ENCODE measurements at regions not wholly inside any gene's neighbourhood (a gene's known extent, or its start where the extent isn't known, plus 50 kb on each side); places are given as distances from the start of the nearest gene placed in this dataset.

GRCh38 chr13:74413482-74413881 lies 279.3 kb upstream of the KLF12 start:
- no peak for DNase-seq (ENCODE audit: low read depth in 3 of 3)

GRCh38 chr13:74409551-74409950 lies 275.3 kb upstream of the KLF12 start:
- no peak for DNase-seq (ENCODE audit: low read depth in 3 of 3)

DNA sequence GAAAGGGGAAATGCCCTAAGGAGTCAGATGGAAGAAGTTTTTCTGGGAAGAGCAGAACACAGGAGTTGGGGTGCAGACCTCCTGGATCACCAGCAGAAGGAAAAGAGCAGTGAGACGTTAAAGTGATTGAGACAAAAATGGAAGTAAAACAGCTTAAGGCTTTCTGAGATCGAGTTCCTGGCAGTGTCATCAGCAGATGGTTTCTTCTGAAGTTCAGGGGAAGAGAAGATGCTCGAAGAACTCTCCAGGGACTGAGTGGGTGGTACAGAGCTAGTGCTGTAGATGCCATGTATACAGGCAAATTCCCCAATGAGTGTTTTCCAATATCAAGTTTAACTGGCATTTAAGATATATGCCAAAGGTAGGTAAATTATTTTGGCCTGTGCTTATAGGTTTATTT lies 272.2 kb upstream of the KLF12 start:
- no peak for DNase-seq (ENCODE audit: low read depth in 3 of 3)

GRCh38 chr13:74398599-74398998 lies 264.4 kb upstream of the KLF12 start:
- DNase-seq (ENCODE audit: low read depth in 3 of 3) = no peak

- DNase-seq (ENCODE audit: low read depth in 3 of 3) = no peak
These were observed 254.9 kb upstream of the KLF12 start for GRCh38 chr13:74389056-74389455.

- DNase-seq (ENCODE audit: low read depth in 3 of 3) = no peak
These were observed 254.4 kb upstream of the KLF12 start for GRCh38 chr13:74388626-74389025.

DNA sequence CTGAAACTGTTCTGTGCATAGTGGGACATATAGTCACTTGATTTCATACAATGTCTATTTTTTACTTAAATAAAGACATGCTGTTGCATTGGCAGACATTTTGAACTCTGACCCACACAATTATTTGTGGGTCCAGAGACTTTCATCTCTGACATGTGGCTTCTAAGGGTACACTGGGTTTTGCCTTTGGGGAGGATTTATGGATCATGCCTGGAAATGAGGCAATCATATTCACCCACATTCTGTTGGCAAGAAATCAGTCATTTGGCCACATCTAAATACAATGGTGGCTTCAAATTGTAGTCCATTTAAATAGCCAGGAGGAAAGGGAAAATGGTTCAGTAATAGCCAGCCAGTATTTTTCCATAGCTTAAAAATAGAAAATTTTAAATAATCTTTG lies 238.3 kb upstream of the KLF12 start:
- DNase-seq (ENCODE audit: low read depth in 3 of 3) = no peak

DNA sequence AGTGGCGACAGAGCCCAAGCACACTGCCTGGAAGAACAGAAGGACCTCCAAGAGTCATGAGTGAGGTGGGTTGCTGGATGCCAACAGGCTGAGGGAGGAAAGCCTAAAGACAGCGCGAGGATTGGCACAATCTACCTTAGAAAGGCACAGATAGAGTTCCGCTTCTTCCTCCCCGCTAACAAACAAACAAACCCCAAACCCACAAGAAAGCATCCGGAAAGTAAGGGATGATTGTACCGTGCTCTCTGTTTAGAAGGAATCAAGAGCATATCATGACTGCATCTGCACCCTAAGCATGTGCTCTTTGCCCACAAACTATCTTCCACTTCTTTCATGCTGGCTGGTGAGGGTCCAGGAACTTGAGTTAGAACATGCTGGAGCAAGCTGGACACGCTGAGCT lies 233.0 kb upstream of the KLF12 start:
- no peak for DNase-seq (ENCODE audit: low read depth in 3 of 3)

DNA sequence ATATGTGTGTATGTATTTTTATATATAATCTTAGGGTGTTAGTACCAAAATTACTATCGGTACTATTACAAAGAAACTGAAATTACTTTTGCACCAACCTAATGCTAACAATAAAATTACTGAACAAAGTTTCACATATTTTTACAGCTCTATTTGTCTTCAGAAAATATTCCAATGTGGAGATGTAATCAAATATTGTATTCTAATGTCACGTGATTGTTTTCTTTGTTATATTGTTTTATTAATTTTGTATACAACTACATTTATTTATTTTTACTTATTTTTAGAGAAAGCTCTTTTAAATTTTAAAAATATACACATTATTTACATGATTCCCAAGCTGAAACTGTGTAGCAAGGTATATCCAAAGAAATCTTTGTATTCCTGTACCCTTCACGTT lies 227.1 kb upstream of the KLF12 start:
- DNase-seq (ENCODE audit: low read depth in 3 of 3) = no peak

DNA sequence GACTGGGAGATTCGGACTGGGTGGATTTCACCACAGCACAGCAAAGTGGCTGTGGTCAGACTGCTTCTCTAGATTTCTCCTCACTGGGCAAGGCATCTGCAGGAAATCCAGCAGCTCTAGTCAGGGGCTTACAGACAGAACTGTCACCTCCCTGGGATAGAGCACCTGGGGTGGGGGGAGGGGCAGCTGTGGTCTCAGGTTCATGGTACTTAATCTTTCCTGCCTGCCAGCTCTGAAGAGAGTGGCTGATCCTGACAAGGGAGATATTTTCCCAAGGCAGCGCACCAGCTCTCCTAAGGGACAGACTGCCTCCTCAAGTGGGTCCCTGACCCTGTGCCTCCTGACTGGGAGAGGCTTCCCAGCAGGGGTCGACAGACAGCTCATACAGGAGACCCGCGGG lies 212.8 kb upstream of the KLF12 start:
- DNase-seq (ENCODE audit: low read depth in 3 of 3) = no peak

DNA sequence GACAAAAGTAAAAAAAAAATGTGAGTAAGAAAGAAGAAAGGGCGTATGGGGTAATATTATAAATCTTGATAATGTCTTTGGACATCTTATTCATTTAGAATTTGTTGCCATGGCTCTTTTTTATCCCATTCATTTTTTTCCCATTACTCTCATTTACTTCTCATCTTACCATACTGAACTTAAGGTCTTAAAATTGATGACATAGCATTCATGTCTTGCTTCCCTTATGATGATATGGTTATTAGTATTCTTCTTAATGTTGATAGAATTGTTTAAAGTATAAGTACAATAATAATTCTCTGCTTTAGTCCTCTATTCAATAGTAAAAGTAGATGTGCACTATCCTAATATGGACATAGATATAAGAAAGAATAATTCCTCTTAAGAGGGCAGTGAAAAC lies 204.1 kb upstream of the KLF12 start:
- DNase-seq (ENCODE audit: low read depth in 3 of 3) = no peak

DNA sequence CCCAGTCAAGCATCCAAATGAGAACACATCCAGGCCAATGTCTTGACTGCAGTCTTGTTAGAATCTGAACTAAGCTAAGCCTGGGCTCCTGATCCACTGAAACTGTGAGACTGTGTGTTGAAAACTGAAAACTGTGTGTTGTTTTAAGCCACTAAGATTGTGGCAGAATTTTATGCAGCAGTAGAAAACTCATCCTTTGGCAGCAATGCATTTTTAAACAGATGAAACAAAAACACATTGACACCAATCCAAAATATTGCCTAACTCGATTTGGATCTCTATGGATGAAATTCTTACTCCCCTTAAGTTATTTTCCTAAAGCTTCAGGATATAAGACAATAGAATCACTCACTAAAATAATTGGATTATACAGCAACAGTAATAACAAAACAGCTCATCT lies 202.3 kb upstream of the KLF12 start:
- DNase-seq (ENCODE audit: low read depth in 3 of 3) = no peak

- DNase-seq (ENCODE audit: low read depth in 3 of 3) = no peak
These were observed 201.2 kb upstream of the KLF12 start for GRCh38 chr13:74335370-74335769.

DNA sequence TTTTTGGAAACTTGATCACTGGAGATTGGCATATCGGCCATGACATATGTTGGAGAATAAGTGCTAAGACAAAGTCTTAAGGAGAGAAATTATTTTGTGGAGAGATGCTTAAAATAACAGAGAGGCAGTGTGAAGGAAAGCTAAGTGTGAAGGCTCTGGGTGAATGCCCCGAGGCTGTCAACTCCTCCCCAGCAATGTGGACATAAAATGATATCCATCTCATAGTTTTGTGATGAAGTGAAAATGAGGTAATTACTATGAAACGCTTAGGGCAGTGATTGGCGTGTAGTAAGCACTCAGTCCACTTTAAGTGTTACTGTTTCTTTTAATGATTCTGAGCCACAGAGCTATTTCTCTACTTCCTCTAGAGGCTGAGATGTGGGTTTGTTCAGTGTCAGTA lies 195.8 kb upstream of the KLF12 start:
- no peak for DNase-seq (ENCODE audit: low read depth in 3 of 3)

DNA sequence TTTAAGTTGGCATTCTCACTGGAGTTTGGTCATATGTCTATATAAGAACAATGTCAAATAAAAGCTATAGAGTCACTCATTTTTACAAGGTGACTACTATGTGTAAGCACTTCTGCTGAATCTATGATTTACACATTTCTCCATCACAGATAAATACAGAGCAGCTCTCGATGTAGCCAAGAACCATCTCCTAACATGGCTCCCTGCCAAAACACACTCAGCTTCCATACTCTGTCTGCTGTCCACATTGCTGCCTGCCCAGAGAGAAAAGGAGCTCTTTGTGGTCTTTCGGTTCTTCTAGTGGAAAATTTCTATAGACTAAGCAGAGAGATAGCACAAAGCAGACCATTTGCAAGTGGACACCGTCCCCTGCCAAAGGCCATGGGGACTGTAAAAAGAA lies 190.9 kb upstream of the KLF12 start:
- no peak for DNase-seq (ENCODE audit: low read depth in 3 of 3)

DNA sequence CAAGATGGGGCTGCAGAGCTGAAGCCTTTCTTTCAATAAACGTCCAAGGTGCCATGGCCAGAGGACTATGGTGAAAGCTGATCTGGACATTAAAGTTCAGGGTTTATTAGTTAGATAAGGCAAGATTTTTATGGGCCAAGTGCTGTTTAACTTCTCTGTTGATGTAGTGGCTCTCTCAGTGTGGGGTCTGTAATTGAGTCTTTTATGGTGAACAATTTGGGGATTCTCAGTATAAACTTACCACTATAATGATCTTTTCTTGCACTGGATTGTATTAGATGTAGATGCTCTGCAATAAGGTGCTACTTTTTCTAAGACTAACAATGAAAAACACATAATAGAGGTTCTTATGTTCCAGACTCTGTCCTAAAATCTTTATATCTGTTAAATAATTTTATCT lies 190.1 kb upstream of the KLF12 start:
- DNase-seq (ENCODE audit: low read depth in 3 of 3) = no peak

DNA sequence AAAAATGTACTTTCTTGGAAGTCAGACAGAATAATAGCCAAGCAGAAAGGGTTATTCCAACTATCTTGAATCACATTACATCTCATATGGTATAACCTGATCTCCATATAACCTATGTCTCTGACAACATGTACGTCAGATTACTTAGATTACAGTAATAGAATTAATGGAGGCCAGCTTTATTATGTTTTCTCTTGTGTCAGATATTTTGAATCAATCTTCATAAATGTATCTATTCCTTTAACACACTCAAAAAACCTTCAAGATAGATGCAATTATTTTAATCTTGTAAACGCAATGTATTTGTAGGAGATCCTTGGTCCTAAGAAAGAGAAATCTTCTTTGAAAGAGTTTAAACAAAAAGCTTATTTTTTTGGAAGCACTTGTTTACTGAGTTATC lies 188.4 kb upstream of the KLF12 start:
- no peak for DNase-seq (ENCODE audit: low read depth in 3 of 3)

GRCh38 chr13:74320282-74320681 lies 186.1 kb upstream of the KLF12 start:
- DNase-seq (ENCODE audit: low read depth in 3 of 3) = no peak

GRCh38 chr13:74316547-74316946 lies 182.3 kb upstream of the KLF12 start:
- DNase-seq (ENCODE audit: low read depth in 3 of 3) = no peak

DNA sequence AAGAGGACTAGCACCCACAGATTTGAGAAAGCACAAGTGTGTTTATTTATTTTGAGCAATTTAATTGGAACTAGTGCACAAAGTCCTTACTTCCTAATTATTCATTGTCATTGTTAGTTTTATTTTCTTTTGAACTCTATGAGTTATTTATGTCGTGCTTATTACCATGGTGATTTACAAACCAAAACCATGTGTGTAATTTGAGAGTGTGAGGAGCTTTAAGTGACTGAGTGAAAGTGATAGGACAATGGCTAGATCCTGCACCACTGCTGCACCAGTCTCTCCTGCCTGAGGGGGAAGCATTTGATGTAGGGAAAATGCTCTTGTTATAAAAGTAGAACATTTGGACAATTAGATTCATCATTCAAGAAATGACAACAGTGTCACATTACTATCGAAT lies 172.3 kb upstream of the KLF12 start:
- DNase-seq (ENCODE audit: low read depth in 3 of 3) = no peak

DNA sequence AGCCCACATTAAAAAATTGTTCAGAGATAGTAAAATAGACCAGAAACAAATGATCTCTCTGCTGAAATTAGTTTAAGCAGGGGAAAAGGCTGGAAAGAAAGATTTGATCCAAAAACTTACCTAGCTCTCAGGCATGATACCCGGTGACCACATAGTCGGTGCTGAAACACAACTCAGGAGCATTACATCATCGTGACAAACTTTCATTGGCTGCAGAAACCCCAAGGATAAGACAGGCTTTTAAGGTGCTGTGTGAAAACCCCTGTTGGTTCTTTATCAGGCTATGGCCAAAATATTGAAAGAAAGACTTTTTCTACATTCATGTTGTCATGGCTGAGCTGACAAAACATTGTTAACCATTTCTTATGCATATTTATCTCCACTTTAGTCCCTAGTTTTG lies 171.7 kb upstream of the KLF12 start:
- DNase-seq (ENCODE audit: low read depth in 3 of 3) = no peak

DNA sequence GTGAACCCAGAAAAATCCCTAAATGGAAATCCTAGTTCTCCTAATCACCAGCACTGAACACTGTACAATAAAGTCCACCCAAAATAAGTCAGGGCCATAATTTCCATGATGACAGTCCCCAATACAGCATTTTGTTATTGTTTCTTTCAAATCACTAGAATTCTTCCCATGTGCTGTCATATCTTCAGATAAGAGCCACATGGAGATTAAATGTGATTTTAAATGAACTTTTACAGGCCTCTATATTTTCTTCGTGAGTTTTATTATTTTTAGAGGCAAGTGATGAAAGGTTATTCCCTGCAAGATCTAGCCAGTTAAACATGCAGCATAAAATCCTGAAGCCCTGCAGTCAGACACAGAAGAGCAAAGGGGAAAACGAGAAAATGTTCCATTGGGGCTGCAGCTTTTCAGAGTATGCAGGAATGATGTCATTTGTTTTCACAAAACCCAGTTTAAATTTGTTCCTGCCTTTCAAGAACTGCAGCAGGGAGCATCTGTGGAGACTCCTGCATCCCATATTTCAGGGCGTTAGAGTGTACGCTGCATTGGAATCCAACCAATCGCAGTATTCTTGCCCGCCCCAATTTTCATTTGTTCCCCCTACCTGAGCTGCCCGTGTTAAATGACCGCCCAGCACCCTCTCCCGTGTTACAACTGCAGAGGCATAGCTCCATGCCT lies 167.2 kb upstream of the KLF12 start:
- DNase-seq (ENCODE audit: low read depth in 3 of 3) = no peak

DNA sequence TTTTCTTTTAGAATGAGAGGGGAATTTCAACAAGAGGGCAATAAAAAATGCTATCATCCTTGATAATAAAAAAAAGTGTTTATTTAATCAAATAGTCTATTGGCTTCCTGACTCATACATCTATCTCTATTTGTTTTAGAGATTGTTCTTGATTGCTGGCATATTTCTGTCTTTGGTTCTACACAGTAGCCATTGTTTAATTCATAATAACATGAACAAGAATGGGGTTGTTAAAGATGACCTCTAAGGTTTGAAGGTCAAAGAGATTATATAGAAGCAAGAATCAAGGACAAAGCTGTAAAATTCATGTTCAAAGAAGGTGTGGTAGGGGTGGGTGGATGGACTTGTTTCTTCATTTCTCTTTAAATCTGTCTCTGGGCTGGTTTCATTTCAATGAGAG lies 166.0 kb upstream of the KLF12 start:
- DNase-seq (ENCODE audit: low read depth in 3 of 3) = no peak

GRCh38 chr13:74299721-74300120 lies 165.5 kb upstream of the KLF12 start:
- DNase-seq (ENCODE audit: low read depth in 3 of 3) = no peak

DNA sequence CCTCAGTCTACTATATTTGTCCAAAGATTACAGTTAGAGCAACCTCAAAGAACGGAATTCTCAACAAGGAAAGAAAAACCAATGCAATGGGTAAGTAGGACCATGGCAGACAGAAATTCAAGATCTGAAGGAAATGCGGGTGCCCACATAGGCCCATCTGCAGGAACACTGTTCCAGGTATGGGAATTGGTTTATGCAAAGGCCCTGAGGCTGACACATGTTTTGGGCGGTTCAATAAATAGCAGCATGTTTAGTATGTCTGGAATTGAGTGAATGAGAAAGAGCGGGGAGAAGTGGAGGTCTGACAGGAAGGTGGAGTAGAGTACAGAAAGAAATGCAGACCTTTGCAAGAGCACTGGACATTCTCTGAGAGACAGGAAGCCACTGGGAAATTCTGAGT lies 164.7 kb upstream of the KLF12 start:
- DNase-seq (ENCODE audit: low read depth in 3 of 3) = no peak

Measured in stimulated activated CD4-positive, alpha-beta T cell treated with anti-CD3 and anti-CD28 coated beads, TNF-alpha, amount 100 ng/mL, for 48 hours (primary cell).